GM12878 (cell line): ENCODE measurements at regions not wholly inside any gene's neighbourhood (a gene's known extent, or its start where the extent isn't known, plus 50 kb on each side); places are given as distances from the start of the nearest gene placed in this dataset.

Source experiments
- ATAC-seq: fragments of 200-7000 bp; cut with Tn5 transposase; 3 replicates; pipeline ENCODE4 v1.9.1; 2020; ENCODE audit warnings: mild to moderate bottlenecking, moderate library complexity
- BruUV-seq: library from RNA; stranded (reverse); fragments of 400-500 nt; replicated peaks from 2 replicates; lab custom pipeline; 2021; lab: Mats Ljungman, UMichigan
- CTCF ChIA-PET: fragments of 300-600 bp; sonication (Branson Sonifier 250); formaldehyde crosslinking; extraction: SDS; loops from one replicate; lab custom pipeline; 2021; ENCODE audit warnings: inconsistent platforms; lab: Yijun Ruan, JAX
- POLR2A ChIA-PET: fragments of 350-600 bp; formaldehyde crosslinking; extraction: SDS; loops from one replicate; lab custom pipeline; 2021; ENCODE audit warnings: inconsistent platforms; lab: Charles Lee
- RAD21 ChIA-PET: fragments of 300-600 bp; sonication (Branson Sonifier 250); formaldehyde crosslinking; loops from one replicate; lab custom pipeline; 2023; ENCODE audit warnings: antibody characterized with exemption; ENCODE audit not compliant: unreplicated experiment; lab: Charles Lee
- SMC1A ChIA-PET: fragments of 300-600 bp; sonication (Branson Sonifier 250); formaldehyde crosslinking; loops from one replicate; lab custom pipeline; 2023; ENCODE audit not compliant: unreplicated experiment, uncharacterized antibody; lab: Charles Lee
- DNase-seq: peaks from one replicate; pipeline ENCODE4 v3.0.0-alpha.2; 2011; ENCODE audit warnings: low read depth, low spot score
- FAIRE-seq: peaks from 3 replicates; lab custom pipeline; 2011; peaks lifted over from hg19 to GRCh38; lab: Jason Lieb, UNC
- H2AFZ ChIP-seq: 2 replicates; pipeline ENCODE4 v1.6.0; 2011; ENCODE audit warnings: low read depth, low read length, control low read depth; ENCODE audit not compliant: control insufficient read depth
- H3K27ac ChIP-seq: 2 replicates; pipeline ENCODE4 v1.5.1; 2011; ENCODE audit warnings: control low read depth; ENCODE audit not compliant: control insufficient read depth, insufficient read depth
- H3K27me3 ChIP-seq, 2 experiments: replicated peaks in 1 of 2; 2 replicates each; pipeline versions ENCODE4 v1.6.0 to v1.6.1; 2011; ENCODE audit warnings: low read length in 1 of 2; ENCODE audit not compliant: control insufficient read depth in 2 of 2, insufficient read depth in 2 of 2
- H3K36me3 ChIP-seq, 2 experiments: 2 replicates each; pipeline ENCODE4 v1.5.1; 2011; ENCODE audit warnings: low read length in 1 of 2; ENCODE audit not compliant: control insufficient read depth in 2 of 2, insufficient read depth in 2 of 2
- H3K4me1 ChIP-seq: 2 replicates; pipeline ENCODE4 v1.6.1; 2011; ENCODE audit warnings: mild to moderate bottlenecking, low read length, moderate library complexity, mixed read lengths; ENCODE audit not compliant: control insufficient read depth, insufficient read depth
- H3K4me2 ChIP-seq: 2 replicates; pipeline ENCODE4 v1.6.0; 2011; ENCODE audit warnings: control low read depth; ENCODE audit not compliant: control insufficient read depth, insufficient read depth
- H3K4me3 ChIP-seq: fragments of 200-600 bp; sonication (generic); 2 replicates; pipeline ENCODE4 v1.5.1; 2016
- H3K79me2 ChIP-seq: 2 replicates; pipeline ENCODE4 v1.6.0; 2011; ENCODE audit warnings: low read length; ENCODE audit not compliant: control insufficient read depth, insufficient read depth
- H3K9ac ChIP-seq: 2 replicates; pipeline ENCODE4 v1.8.0; 2011; ENCODE audit warnings: low read length, control low read depth, mixed read lengths; ENCODE audit not compliant: control insufficient read depth, insufficient read depth
- H3K9me3 ChIP-seq: replicated peaks from 3 replicates; pipeline ENCODE4 v1.5.1; 2011; ENCODE audit warnings: mild to moderate bottlenecking, low read length; ENCODE audit not compliant: control insufficient read depth, insufficient read depth
- H4K20me1 ChIP-seq: 2 replicates; pipeline ENCODE4 v1.6.0; 2011; ENCODE audit not compliant: control insufficient read depth, insufficient read depth
- BMI1 ChIP-seq: fragments of 450-650 bp; IDR thresholded peaks from 2 replicates; pipeline ENCODE4 v1.6.1; 2016; ENCODE audit warnings: mild to moderate bottlenecking, moderate library complexity, borderline replicate concordance
- HDAC2 ChIP-seq: fragments of 200-600 bp; sonication (generic); IDR thresholded peaks from 2 replicates; pipeline ENCODE4 v1.6.1; 2017
- MTA2 ChIP-seq: fragments of 450-650 bp; IDR thresholded peaks from 2 replicates; pipeline ENCODE4 v1.6.1; 2016; ENCODE audit warnings: low read depth, mild to moderate bottlenecking, moderate library complexity
- MTA3 ChIP-seq: IDR thresholded peaks from 2 replicates; pipeline ENCODE4 v1.6.1; 2012; ENCODE audit warnings: low read length, inconsistent platforms, borderline replicate concordance
- NR2C1 ChIP-seq: fragments of 450-650 bp; IDR thresholded peaks from 2 replicates; pipeline ENCODE4 v1.6.1; 2017; ENCODE audit warnings: antibody characterized with exemption, mild to moderate bottlenecking, moderate library complexity
- NR2C2 ChIP-seq: IDR thresholded peaks from 2 replicates; pipeline ENCODE4 v1.6.1; 2011; ENCODE audit warnings: borderline replicate concordance, low read depth; ENCODE audit not compliant: control insufficient read depth, insufficient read length
- NR2F1 ChIP-seq: fragments of 450-650 bp; conservative IDR thresholded peaks from 2 replicates; pipeline ENCODE4 v1.6.1; 2017; ENCODE audit warnings: mild to moderate bottlenecking
- SPI1 ChIP-seq: IDR thresholded peaks from 2 replicates; pipeline ENCODE4 v1.6.1; 2011; ENCODE audit warnings: low read depth, mild to moderate bottlenecking, low read length, moderate library complexity, borderline replicate concordance; ENCODE audit not compliant: insufficient read depth
- STAT3 ChIP-seq: IDR thresholded peaks from 2 replicates; pipeline ENCODE4 v1.6.1; 2011; ENCODE audit warnings: low read depth, low read length, improper control_type of control experiment
- SUPT20H ChIP-seq: IDR thresholded peaks from 2 replicates; pipeline ENCODE4 v1.6.1; 2011; ENCODE audit warnings: low read depth, mild to moderate bottlenecking, low read length, moderate library complexity, borderline replicate concordance; ENCODE audit not compliant: control insufficient read depth
- ZNF207 ChIP-seq: fragments of 450-650 bp; IDR thresholded peaks from 2 replicates; pipeline ENCODE4 v1.6.1; 2014; ENCODE audit warnings: antibody characterized with exemption, mild to moderate bottlenecking, borderline replicate concordance
- ZNF274 ChIP-seq: IDR thresholded peaks from one replicate; pipeline ENCODE4 v1.8.0; 2011; ENCODE audit not compliant: insufficient read length, insufficient read depth
- WGBS: methylation state at CpG from one replicate; pipeline ENCODE4 v1.1.6; 2016; ENCODE audit warnings: low lambda C conversion rate; ENCODE audit not compliant: insufficient replicate concordance, insufficient coverage; ENCODE audit errors: missing lambda C conversion rate; 5-methylcytosine and 5-hydroxymethylcytosine counted together
- in situ Hi-C: fragments of 300-500 bp; cut with MboI; formaldehyde crosslinking; loops from 9 replicates; pipeline ENCODE4 v1.14.3; 2018; ENCODE audit warnings: mixed read lengths
- intact Hi-C: fragments of 100-400 bp; cut with micrococcal nuclease; formaldehyde crosslinking; loops from one replicate; pipeline ENCODE4 v1.14.2; 2022; ENCODE audit not compliant: unreplicated experiment

DNA sequence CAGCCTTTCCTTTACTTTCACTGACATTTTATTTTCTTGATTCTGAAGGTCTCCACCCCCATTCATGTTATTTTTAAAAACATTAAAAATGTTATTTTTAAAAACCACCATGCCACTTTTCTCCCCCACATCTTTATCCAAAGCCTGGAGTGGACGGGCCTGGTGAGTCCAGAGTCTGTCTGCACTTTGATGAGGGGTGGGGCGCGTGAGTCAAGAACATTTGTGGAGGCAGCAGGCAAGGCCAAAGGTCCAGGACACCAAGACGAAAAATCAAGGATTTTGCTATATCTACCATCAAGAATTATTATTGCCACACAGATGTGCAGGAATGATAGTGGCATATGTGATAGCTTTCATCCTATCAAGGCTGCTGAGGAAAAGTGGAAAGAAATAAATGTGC is 224.9 kb downstream of the FGF9 start:
- DNase-seq (no peak), FAIRE-seq (no peak), ATAC-seq (no peak)
- H2AFZ ChIP-seq = no peak overlapping the region
- in situ Hi-C loops = no loop called here
- POLR2A ChIA-PET = no interaction called here
- H3K4me2 ChIP-seq = no peak overlapping the region
- no peaks in the 10 kb centered on the region for H3K79me2 ChIP-seq
- WGBS = 66% methylated on average over 4 of the region's 4 CpGs
- RAD21 ChIA-PET = no interaction called here
- no TSS peak for BruUV-seq
- H3K27me3 ChIP-seq = no peaks in the 10 kb centered on the region; a peak in 1 of 4 replicates
- intact Hi-C loops = no loop called here
- H4K20me1 ChIP-seq = no peaks in the 10 kb centered on the region
- no peak overlapping the region for H3K9ac ChIP-seq
- no peaks in the 10 kb centered on the region for H3K9me3 ChIP-seq
- no peak for TF ChIP-seq ZNF274
- TF ChIP-seq SPI1 = no peak
- H3K4me1 ChIP-seq = no peaks in the 10 kb centered on the region
- H3K36me3 ChIP-seq = no peaks in the 10 kb centered on the region
- H3K27ac ChIP-seq = no peak overlapping the region
- CTCF ChIA-PET = interaction anchor here (0.8 kb wide), 1 partner anchor 9 kb away, joined by 3 read pairs; no protein-coding TSS in a partner anchor
- H3K4me3 ChIP-seq = no peak overlapping the region
- SMC1A ChIA-PET = no interaction called here

DNA sequence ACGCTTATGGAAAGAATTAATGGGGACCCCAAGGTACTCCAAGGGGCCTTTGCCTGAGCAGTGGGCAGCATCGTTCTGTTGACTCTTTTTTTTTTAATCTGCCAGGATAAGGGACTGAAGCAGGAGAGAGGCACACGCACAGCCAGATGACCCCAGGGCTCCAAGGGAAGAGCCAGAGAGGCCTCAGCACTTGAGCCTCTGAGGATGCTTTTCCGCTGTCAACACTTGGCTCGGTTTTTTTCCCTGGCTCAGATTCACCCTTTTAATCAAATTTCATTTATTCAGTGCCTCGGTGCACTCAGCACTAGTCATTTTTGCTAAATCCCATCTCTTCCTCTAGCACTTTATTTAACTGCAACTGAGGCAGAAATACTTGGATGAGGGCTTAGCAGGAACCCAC is 226.3 kb downstream of the FGF9 start:
- Histone ChIP-seq H3K36me3 (no peaks in the 10 kb centered on the region), H3K79me2 (no peaks in the 10 kb centered on the region), H3K4me1 (no peaks in the 10 kb centered on the region), H3K27ac (no peak overlapping the region), H3K4me3 (no peak overlapping the region), H3K9ac (no peak overlapping the region), H3K27me3 (no peaks in the 10 kb centered on the region; a peak in 1 of 4 replicates), H3K4me2 (no peak overlapping the region), H4K20me1 (no peaks in the 10 kb centered on the region), H3K9me3 (no peaks in the 10 kb centered on the region), H2AFZ (no peak overlapping the region)
- FAIRE-seq (no peak), DNase-seq (no peak), ATAC-seq (no peak)
- POLR2A ChIA-PET = no interaction called here
- in situ Hi-C loops (no loop called here), intact Hi-C loops (no loop called here)
- WGBS = 13% methylated on average over 6 of the region's 6 CpGs
- RAD21 ChIA-PET = no interaction called here
- SMC1A ChIA-PET = no interaction called here
- CTCF ChIA-PET = no interaction called here
- BruUV-seq = no TSS peak
- no peak for TF ChIP-seq HDAC2
- no peak for TF ChIP-seq STAT3
- TF ChIP-seq ZNF207 = no peak
- TF ChIP-seq SUPT20H = no peak
- TF ChIP-seq BMI1 = no peak
- no peak for TF ChIP-seq NR2C2
- no peak for TF ChIP-seq MTA2
- no peak for TF ChIP-seq NR2F1
- TF ChIP-seq MTA3 = no peak
- no peak for TF ChIP-seq NR2C1
